GM04503 (cell line): ENCODE measurements at regions not wholly inside any gene's neighbourhood (a gene's known extent, or its start where the extent isn't known, plus 50 kb on each side); places are given as distances from the start of the nearest gene placed in this dataset.
"Not testable (repeated sequence)": the region's sequence is repeated elsewhere in the genome, so short reads cannot be mapped to it uniquely, and the experiment has no call there.

Experiments
- DNase-seq: peaks from one replicate; pipeline ENCODE4 v3.0.0-alpha.2; 2012; ENCODE audit warnings: low read depth

DNA sequence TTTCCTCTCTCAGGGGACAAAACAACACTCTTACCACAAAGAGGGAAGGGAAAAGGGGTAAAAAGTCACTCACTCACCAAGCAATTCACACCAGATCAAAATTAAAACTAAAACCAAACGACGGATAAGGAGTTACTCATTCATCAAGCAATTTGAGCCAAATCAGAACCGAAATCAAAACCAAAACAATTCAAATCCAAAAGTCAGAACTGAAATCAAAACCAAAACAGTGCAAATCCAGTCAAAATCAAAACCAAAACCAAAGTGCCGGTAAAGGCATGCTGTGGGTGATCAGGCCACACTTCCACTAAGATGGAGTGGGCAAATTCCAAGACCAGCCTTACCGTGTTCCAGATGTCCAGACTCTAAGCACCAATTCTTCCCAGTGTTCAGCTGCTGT lies 717.9 kb downstream of the AMY1C start:
- DNase-seq, result no peak

GRCh38 chr1:104468282-104468681 lies 718.6 kb downstream of the AMY1C start:
- DNase-seq, result no peak

DNA sequence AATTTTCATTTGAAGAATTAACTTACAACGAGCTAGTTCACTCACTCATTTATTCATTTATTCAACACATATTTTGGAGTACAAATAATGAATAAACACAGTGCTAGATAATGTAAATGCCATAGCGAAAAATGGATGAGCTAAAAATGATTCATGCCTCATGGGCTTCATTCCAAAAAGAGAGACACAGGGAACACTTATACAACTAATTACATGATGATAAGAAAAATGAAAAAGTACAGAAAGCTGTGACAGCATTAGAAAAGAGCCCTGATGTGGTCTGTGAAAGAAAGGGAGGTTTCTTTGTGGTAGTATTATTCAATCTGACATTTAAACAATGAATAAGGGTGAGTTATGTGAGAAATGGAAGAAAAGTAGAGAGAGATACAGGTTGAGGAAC lies 726.4 kb downstream of the AMY1C start:
- DNase-seq, result no peak

DNA sequence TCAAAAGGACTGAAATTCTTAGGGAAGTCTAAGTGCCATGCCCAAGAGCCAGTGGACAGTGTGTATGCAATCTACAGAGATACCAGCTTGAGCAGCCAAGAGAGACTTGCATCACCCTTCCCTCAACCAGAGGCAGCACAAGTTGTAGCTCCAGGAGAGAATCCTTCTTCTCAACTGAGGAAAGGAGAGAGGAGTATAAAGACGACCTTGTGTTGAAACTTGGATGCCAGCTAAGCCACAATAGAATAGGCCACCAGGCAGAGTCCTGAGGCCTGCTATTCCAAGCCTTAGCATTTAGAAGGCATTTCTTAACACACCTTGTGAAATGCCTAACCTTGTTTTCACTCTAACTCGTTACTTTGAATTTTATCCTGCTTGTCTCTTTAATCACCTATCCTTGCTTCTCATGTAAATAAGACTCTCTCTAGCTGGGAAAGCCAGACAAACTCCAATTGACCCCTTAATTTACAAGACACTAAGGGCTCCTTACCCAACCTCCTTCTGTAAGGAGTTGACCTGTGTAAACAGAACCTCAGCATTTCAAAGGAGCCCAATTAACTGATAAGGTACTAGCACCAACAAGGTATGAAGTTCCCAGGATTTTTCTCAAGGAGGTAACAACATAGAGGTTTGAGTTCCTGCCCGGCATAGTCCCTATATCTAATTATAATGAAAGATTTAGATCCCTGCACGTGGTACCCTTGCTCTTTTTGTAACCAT lies 738.8 kb downstream of the AMY1C start:
- no peak for DNase-seq

DNA sequence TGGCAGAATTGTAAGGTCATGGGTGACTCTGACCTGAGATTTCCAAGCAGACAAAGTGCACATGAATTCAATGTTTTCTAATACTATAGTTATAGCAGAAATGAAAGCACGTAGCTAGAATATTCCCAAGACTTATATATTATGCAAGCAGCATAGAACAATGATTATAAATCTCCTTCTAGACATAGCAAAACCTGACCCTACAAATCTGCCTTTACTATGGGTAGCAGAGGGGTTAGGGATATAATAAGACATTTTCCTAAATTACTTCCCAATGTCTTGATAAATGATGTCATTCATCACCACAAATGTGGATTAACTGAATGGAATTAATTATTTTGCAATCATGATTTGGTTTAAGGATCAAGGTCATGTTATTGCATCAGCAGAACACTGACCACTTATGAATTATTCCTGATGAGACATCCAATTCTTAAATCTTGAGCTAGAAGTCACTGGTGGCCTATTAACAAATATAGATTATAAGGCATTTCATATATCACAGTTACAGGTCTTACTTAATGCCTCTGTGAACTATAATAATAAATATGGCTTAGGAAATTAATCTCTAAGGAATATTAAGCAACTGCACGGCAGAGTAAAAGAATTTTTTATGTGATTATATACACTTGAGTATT lies 776.6 kb downstream of the AMY1C start:
- DNase-seq, result no peak

DNA sequence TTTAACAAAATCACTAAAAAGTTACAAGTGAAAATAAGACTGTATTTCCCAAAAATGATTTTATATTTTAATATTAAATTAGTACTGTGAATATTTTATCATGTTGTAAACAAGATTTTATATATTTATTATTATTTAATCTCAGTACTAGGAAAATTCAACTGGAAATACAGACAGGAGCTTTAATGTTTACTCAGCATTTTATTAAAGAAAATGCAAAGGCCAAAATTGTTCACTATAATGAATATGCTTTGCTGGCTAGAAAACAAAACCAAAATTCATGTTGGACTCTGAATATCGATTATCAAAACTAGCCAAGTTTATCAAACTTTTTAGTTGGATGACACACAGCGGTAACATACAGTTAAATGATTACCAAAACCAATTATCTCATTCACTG lies 782.3 kb downstream of the AMY1C start:
- DNase-seq, result no peak

DNA sequence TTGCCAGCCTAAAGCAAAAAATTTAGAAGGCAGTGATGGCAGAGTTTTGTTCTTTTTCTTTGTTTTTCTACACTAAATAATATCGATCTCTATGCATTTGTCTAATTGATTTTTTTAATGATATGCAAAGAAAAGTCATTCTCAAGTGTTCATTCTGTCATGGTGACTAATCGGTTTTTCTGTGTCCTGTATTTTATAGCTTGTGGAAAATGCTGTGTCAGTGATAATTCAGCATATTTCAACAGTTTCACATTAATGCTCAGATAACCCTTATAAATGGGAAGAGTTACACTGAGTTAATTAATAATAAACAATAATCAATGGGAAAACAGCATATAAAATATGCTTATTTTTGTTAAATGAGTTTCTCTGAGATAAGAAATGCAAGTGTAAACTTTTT lies 824.9 kb downstream of the AMY1C start:
- DNase-seq, result no peak

DNA sequence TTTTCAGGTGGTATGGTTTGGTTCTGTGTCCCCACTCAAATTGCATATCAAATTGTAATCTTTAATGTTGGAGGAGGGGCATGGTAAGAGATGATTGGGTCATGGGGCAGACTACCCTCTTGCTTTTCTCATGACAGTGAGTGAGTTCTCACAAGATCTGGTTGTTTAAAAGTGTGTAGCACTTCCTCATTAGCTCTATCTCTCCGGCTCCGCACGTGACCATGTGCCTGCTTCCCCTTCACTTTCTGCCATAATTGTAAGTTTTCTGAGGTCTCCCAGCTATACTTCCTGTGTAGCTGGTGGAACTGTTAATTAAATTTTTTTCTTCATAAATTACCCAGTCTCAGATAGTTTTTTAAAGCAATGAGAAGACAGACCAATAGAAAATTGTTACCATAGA lies 843.2 kb downstream of the AMY1C start:
- DNase-seq, result no peak

GRCh38 chr1:104593413-104594187 lies 843.9 kb downstream of the AMY1C start:
- no peak for DNase-seq

GRCh38 chr1:104617474-104617873 lies 867.8 kb downstream of the AMY1C start:
- no peak for DNase-seq

DNA sequence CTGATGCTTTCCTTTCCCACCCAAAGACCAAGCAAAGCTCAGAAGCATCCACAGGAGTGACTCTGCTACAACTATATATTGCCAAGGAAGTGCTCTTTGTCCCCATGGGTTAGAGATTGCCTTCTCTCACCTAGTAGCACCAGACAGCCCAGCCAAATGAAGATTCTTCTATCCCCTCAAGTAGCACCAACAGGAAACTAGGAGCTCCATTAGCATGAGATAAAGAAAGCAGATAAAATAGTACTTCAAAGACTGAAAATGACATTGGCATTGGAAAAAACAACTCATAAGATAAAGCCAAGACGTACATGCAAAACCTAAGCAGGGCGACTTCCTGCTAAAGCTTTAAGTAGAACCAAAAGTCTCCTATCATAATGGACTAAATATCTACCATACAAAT lies 871.5 kb downstream of the AMY1C start:
- DNase-seq, result no peak

DNA sequence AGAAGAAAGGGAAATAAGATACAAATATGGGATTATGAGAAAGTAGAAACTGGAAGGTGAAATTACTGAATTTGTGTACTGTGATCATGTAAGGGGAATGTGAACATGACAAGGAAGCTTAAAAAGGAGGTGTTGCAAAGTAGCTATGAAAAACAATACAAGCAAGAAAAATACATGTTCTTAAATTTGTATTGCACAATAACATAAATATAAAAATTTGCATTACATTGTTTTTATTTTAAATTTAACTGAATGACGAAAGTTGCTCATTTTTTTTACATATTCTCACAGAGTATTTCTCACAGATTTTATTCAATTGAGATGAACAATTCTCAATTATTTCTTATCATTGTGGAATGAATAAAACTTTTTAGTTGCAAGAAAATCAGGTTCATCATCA lies 874.8 kb downstream of the AMY1C start:
- no peak for DNase-seq

GRCh38 chr1:104629589-104629988 lies 879.9 kb downstream of the AMY1C start:
- no peak for DNase-seq

DNA sequence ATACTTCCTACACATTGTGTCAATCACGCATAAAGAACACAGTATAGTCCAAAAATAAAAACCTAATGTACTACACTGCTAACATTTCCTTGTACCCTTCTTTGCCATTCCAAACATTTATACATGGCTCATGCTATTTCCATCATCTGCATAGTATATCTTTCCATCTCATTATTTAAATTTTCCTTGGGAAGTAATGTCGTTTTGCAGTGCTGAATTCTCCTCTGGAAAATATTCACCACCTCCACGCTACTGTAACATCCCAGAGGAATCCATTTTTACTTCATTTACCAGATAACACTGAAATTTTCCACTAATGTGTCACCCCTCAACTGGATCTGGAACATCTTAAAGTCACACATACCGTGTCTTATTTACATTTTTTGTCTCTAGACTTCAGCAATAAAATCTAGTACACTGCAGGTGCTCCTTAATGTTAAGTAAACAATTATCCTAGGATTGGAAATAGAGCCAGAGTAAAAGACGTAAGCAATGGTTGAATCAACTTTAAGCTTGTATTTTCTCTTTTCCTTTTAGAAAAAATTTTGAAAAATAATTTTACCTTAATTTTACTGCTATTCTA lies 881.0 kb downstream of the AMY1C start:
- no peak for DNase-seq

- no peak for DNase-seq
Measured at GRCh38 chr1:104636581-104636980, 886.9 kb downstream of the AMY1C start.

DNA sequence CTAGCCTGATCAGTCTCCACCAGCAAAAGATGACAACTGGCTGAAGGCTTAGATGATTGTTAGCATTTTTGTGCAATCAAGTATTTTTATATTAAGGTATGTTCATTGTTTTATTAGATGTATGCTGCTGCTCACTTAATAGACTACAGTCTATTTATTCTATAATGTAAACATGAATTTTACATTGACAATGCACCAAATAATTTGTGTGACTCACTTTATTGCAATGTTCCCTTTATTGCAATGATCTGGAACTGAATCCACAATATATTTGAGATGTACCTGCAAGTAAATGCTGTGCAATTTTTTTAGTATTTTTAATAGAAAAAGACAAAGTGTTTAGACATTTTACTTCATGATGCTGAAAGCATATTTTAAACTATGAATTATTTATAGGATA lies 896.5 kb downstream of the AMY1C start:
- DNase-seq, result no peak

DNA sequence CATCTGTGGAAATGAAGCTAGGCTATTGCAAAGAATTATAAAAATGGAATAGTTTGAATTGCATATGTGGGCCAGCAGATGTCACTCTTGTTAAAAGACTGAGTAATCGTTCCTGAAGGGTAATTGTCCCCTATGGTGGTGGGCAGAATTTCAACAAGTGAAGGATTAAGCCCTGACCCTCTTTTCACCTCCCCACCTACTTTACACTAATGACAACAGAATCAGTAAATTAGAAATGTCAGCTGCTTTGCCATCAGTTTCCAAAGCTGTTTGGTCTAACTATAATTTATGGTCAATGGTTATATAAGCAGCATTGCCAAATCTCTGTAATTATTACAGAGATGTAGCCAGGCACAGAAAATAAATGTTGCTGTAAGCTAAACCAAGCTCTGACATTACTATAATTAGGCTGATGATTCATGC lies 898.6 kb downstream of the AMY1C start:
- no peak for DNase-seq

DNA sequence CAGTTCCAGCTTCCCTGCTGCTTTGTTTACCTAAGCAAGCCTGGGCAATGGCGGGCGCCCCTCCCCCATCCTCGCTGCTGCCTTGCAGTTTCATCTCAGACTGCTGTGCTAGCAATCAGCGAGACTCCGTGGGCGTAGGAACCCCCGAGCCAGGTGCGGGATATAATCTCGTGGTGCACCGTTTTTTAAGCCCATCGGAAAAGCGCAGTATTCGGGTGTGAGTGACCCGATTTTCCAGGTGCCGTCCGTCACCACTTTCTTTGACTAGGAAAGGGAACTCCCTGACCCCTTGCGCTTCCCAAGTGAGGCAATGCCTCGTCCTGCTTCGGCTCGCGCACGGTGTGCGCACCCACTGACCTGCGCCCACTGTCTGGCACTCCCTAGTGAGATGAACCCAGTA lies 914.7 kb downstream of the AMY1C start:
- DNase-seq, result not testable (repeated sequence)

DNA sequence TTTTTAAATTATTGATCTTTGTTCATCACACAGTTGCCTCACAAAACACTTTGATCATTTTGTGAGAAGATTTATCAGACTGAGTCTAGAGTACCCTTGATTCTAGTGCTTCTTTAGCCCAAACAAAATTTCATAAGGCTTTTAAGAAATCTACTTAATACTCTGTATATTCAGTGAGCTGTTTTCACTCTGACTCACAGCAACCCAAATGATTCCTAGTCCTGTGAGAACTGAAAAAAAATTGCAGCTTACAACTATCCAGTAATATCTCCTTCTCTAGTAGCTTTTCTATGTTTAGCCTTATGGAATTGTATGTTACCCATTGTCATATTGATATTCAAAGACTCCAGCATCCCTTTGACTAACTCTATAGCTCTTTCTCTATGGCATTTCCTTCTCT lies 915.6 kb downstream of the AMY1C start:
- DNase-seq, result no peak

DNA sequence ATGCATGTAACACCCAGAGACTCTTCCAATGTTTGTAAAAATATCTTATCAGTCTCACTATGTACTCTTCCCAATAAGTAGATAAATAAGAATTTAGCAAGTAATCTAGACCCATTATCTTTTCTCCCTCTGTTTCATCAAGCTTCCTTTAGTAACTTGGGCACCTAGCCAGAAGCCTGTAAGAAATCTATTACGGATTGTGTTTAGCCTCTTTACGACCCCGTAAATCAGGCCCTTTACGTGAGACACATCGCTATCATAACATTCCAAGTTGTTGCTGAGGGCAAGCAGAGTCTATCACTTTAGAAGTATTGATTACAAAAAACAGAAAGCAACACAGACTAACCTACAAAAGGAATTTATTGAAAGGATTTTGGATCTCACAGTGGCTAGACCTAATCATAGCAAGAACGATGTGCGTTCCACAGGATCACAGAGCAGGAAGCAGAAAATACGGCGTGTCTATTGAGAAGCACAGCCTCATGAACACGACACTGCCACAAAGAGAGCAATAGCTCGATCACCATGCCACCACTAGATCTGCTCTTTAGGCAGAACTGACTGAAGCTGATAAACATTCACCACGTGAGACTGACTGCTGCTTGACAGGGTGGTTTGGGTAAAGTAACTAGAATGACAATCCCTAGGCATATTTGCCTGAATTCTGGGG lies 922.1 kb downstream of the AMY1C start:
- no peak for DNase-seq

DNA sequence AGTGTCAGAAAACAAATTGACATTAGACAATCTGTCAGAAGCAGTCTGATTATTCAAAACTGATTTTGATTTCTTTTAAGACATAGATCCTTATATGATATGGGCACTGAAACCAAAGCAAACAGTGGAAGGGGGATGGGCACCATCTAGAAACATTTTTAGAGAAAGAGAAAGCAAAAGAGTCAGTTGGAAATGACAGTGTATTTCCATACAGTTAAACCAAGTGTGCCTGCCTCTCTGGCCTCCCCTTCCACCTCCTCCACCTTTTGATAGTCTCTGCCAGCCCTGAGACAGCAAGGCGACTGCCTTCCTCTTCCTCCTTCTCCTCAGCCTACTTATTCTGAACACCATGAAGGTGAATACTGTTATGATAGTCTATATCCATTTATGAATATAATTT lies 949.7 kb downstream of the AMY1C start:
- DNase-seq, result no peak

- DNase-seq, result no peak
Measured at GRCh38 chr1:104702731-104703130, 953.0 kb downstream of the AMY1C start.
